ENCODE measurements at regions not wholly inside any gene's neighbourhood (a gene's known extent, or its start where the extent isn't known, plus 50 kb on each side); places are given as distances from the start of the nearest gene placed in this dataset.

GRCh38 chr3:102225005-102225404, 209.8 kb upstream of the ZPLD1 start:
- H2BK120ac ChIP-seq (ENCODE audit: low read depth, low read length) = no peak overlapping the region
- H2AK5ac ChIP-seq (ENCODE audit: low read length, severe bottlenecking) = peak overlapping the region; percentile 76
- H2AFZ ChIP-seq (ENCODE audit: low read depth, low read length) = no peak overlapping the region
- DNase-seq = no peak
- no peak overlapping the region for H3K23ac ChIP-seq (ENCODE audit: low read length in 2 of 2)
- 81% methylated on average over 7 of the region's 8 CpGs for WGBS
- no peaks in the 10 kb centered on the region for H3K36me3 ChIP-seq (ENCODE audit: control insufficient read depth in 1 of 2, insufficient read depth in 2 of 2, low read depth in 1 of 2, low read length in 2 of 2)
- peaks cover 6% of the 10 kb centered on the region for H3K79me1 ChIP-seq (replicated peaks; ENCODE audit: low read length, poor library complexity, severe bottlenecking)
- H4K8ac ChIP-seq (ENCODE audit: low read length) = no peak overlapping the region
- H3K14ac ChIP-seq (ENCODE audit: low read length in 2 of 2) = no peak overlapping the region
- no peaks in the 10 kb centered on the region for H3K27me3 ChIP-seq (ENCODE audit: control insufficient read depth in 1 of 2, insufficient read depth in 1 of 2, low read length in 2 of 2)
- H3K4me2 ChIP-seq (ENCODE audit: low read length, poor library complexity, severe bottlenecking) = no peak overlapping the region
- H3K4ac ChIP-seq (ENCODE audit: low read depth in 1 of 2, low read length in 2 of 2) = no peak overlapping the region
- no peak overlapping the region for H2BK12ac ChIP-seq (ENCODE audit: low read length in 2 of 2)
- peak overlapping the region; percentile 68 for H2BK5ac ChIP-seq (ENCODE audit: low read depth, low read length, poor library complexity, severe bottlenecking)
- peak overlapping the region; percentile 11 for H3K27ac ChIP-seq (ENCODE audit: low read length, poor library complexity, severe bottlenecking)
- no peak overlapping the region for H2BK15ac ChIP-seq (ENCODE audit: low read depth, poor library complexity, severe bottlenecking)
- H3K9ac ChIP-seq (ENCODE audit: low read length) = no peak overlapping the region
- H3K18ac ChIP-seq (ENCODE audit: low read depth in 1 of 2, low read length in 2 of 2) = no peak overlapping the region
- H3K4me1 ChIP-seq (ENCODE audit: control insufficient read depth, insufficient read depth, low read depth, low read length) = peaks cover 2% of the 10 kb centered on the region
- H4K91ac ChIP-seq (ENCODE audit: low read length) = no peak overlapping the region
- no peaks in the 10 kb centered on the region for H3K9me3 ChIP-seq (ENCODE audit: control insufficient read depth, low read length)
- no peak overlapping the region for H3K4me3 ChIP-seq (ENCODE audit: insufficient read depth in 1 of 2, low read depth in 1 of 2, low read length in 2 of 2)

GRCh38 chr3:102225407-102226132, 209.2 kb upstream of the ZPLD1 start:
- peaks cover 2% of the 10 kb centered on the region for H3K4me1 ChIP-seq (ENCODE audit: control insufficient read depth, insufficient read depth, low read depth, low read length)
- no peak overlapping the region for H3K4me2 ChIP-seq (ENCODE audit: low read length, poor library complexity, severe bottlenecking)
- 0% methylated on average over 1 of the region's 1 CpG for WGBS
- no peak overlapping the region for H3K4me3 ChIP-seq (ENCODE audit: insufficient read depth in 1 of 2, low read depth in 1 of 2, low read length in 2 of 2)
- H4K8ac ChIP-seq (ENCODE audit: low read length) = no peak overlapping the region
- H4K91ac ChIP-seq (ENCODE audit: low read length) = no peak overlapping the region
- no peak overlapping the region for H3K23ac ChIP-seq (ENCODE audit: low read length in 2 of 2)
- H2BK120ac ChIP-seq (ENCODE audit: low read depth, low read length) = no peak overlapping the region
- peak; percentile 77 for DNase-seq
- no peaks in the 10 kb centered on the region for H3K36me3 ChIP-seq (ENCODE audit: control insufficient read depth in 1 of 2, insufficient read depth in 2 of 2, low read depth in 1 of 2, low read length in 2 of 2)
- no peak overlapping the region for H3K4ac ChIP-seq (ENCODE audit: low read depth in 1 of 2, low read length in 2 of 2)
- H3K27me3 ChIP-seq (ENCODE audit: control insufficient read depth in 1 of 2, insufficient read depth in 1 of 2, low read length in 2 of 2) = no peaks in the 10 kb centered on the region
- H3K79me1 ChIP-seq (replicated peaks; ENCODE audit: low read length, poor library complexity, severe bottlenecking) = peaks cover 6% of the 10 kb centered on the region
- no peak overlapping the region for H3K9ac ChIP-seq (ENCODE audit: low read length)
- no peak overlapping the region for H2BK5ac ChIP-seq (ENCODE audit: low read depth, low read length, poor library complexity, severe bottlenecking)
- no peak overlapping the region for H2AFZ ChIP-seq (ENCODE audit: low read depth, low read length)
- H2AK5ac ChIP-seq (ENCODE audit: low read length, severe bottlenecking) = no peak overlapping the region
- peak overlapping the region; percentile 11 for H3K27ac ChIP-seq (ENCODE audit: low read length, poor library complexity, severe bottlenecking)
- H3K18ac ChIP-seq (ENCODE audit: low read depth in 1 of 2, low read length in 2 of 2) = no peak overlapping the region
- H3K9me3 ChIP-seq (ENCODE audit: control insufficient read depth, low read length) = no peaks in the 10 kb centered on the region
- H2BK15ac ChIP-seq (ENCODE audit: low read depth, poor library complexity, severe bottlenecking) = no peak overlapping the region
- no peak overlapping the region for H2BK12ac ChIP-seq (ENCODE audit: low read length in 2 of 2)
- no peak overlapping the region for H3K14ac ChIP-seq (ENCODE audit: low read length in 2 of 2)

GRCh38 chr3:102226463-102226862, 208.4 kb upstream of the ZPLD1 start:
- no peak overlapping the region for H2BK5ac ChIP-seq (ENCODE audit: low read depth, low read length, poor library complexity, severe bottlenecking)
- no CpG with 5 or more reads among the region's 1 CpG for WGBS
- no peak overlapping the region for H3K27ac ChIP-seq (ENCODE audit: low read length, poor library complexity, severe bottlenecking)
- no peak overlapping the region for H3K23ac ChIP-seq (ENCODE audit: low read length in 2 of 2)
- H2BK12ac ChIP-seq (ENCODE audit: low read length in 2 of 2) = no peak overlapping the region
- H3K4me3 ChIP-seq (ENCODE audit: insufficient read depth in 1 of 2, low read depth in 1 of 2, low read length in 2 of 2) = no peak overlapping the region
- no peak overlapping the region for H4K91ac ChIP-seq (ENCODE audit: low read length)
- no peak overlapping the region for H3K9ac ChIP-seq (ENCODE audit: low read length)
- no peak for DNase-seq
- no peaks in the 10 kb centered on the region for H3K9me3 ChIP-seq (ENCODE audit: control insufficient read depth, low read length)
- peaks cover 6% of the 10 kb centered on the region for H3K79me1 ChIP-seq (replicated peaks; ENCODE audit: low read length, poor library complexity, severe bottlenecking)
- H2BK120ac ChIP-seq (ENCODE audit: low read depth, low read length) = no peak overlapping the region
- peaks cover 2% of the 10 kb centered on the region for H3K4me1 ChIP-seq (ENCODE audit: control insufficient read depth, insufficient read depth, low read depth, low read length)
- H3K4me2 ChIP-seq (ENCODE audit: low read length, poor library complexity, severe bottlenecking) = no peak overlapping the region
- peaks cover 0 to 3% of the 10 kb centered on the region in 2 experiments for H3K27me3 ChIP-seq (ENCODE audit: control insufficient read depth in 1 of 2, insufficient read depth in 1 of 2, low read length in 2 of 2)
- no peak overlapping the region for H3K14ac ChIP-seq (ENCODE audit: low read length in 2 of 2)
- H3K18ac ChIP-seq (ENCODE audit: low read depth in 1 of 2, low read length in 2 of 2) = no peak overlapping the region
- no peak overlapping the region for H4K8ac ChIP-seq (ENCODE audit: low read length)
- peak overlapping the region; percentile 87 for H2AK5ac ChIP-seq (ENCODE audit: low read length, severe bottlenecking)
- H2BK15ac ChIP-seq (ENCODE audit: low read depth, poor library complexity, severe bottlenecking) = no peak overlapping the region
- H3K4ac ChIP-seq (ENCODE audit: low read depth in 1 of 2, low read length in 2 of 2) = no peak overlapping the region
- H3K36me3 ChIP-seq (ENCODE audit: control insufficient read depth in 1 of 2, insufficient read depth in 2 of 2, low read depth in 1 of 2, low read length in 2 of 2) = no peaks in the 10 kb centered on the region
- no peak overlapping the region for H2AFZ ChIP-seq (ENCODE audit: low read depth, low read length)

GRCh38 chr3:102229062-102229655, 205.7 kb upstream of the ZPLD1 start:
- 40% methylated on average over 6 of the region's 7 CpGs for WGBS
- H3K14ac ChIP-seq (ENCODE audit: low read length in 2 of 2) = no peak overlapping the region
- no peak overlapping the region for H3K27ac ChIP-seq (ENCODE audit: low read length, poor library complexity, severe bottlenecking)
- H3K4me1 ChIP-seq (ENCODE audit: control insufficient read depth, insufficient read depth, low read depth, low read length) = peaks cover 2% of the 10 kb centered on the region
- no peak overlapping the region for H2AFZ ChIP-seq (ENCODE audit: low read depth, low read length)
- no peaks in the 10 kb centered on the region for H3K36me3 ChIP-seq (ENCODE audit: control insufficient read depth in 1 of 2, insufficient read depth in 2 of 2, low read depth in 1 of 2, low read length in 2 of 2)
- no peak overlapping the region for H2BK5ac ChIP-seq (ENCODE audit: low read depth, low read length, poor library complexity, severe bottlenecking)
- no peak overlapping the region for H3K4me2 ChIP-seq (ENCODE audit: low read length, poor library complexity, severe bottlenecking)
- no peak overlapping the region for H3K4me3 ChIP-seq (ENCODE audit: insufficient read depth in 1 of 2, low read depth in 1 of 2, low read length in 2 of 2)
- H3K79me1 ChIP-seq (replicated peaks; ENCODE audit: low read length, poor library complexity, severe bottlenecking) = peaks cover 5% of the 10 kb centered on the region
- H2BK120ac ChIP-seq (ENCODE audit: low read depth, low read length) = no peak overlapping the region
- H4K8ac ChIP-seq (ENCODE audit: low read length) = no peak overlapping the region
- no peak overlapping the region for H3K4ac ChIP-seq (ENCODE audit: low read depth in 1 of 2, low read length in 2 of 2)
- no peak overlapping the region for H3K9ac ChIP-seq (ENCODE audit: low read length)
- H3K9me3 ChIP-seq (ENCODE audit: control insufficient read depth, low read length) = no peaks in the 10 kb centered on the region
- no peak overlapping the region for H4K91ac ChIP-seq (ENCODE audit: low read length)
- no peak overlapping the region for H2BK15ac ChIP-seq (ENCODE audit: low read depth, poor library complexity, severe bottlenecking)
- peak; percentile 73 for DNase-seq
- H2AK5ac ChIP-seq (ENCODE audit: low read length, severe bottlenecking) = no peak overlapping the region
- no peak overlapping the region for H2BK12ac ChIP-seq (ENCODE audit: low read length in 2 of 2)
- H3K27me3 ChIP-seq (ENCODE audit: control insufficient read depth in 1 of 2, insufficient read depth in 1 of 2, low read length in 2 of 2) = peaks cover 0 to 4% of the 10 kb centered on the region in 2 experiments
- H3K23ac ChIP-seq (ENCODE audit: low read length in 2 of 2) = no peak overlapping the region
- no peak overlapping the region for H3K18ac ChIP-seq (ENCODE audit: low read depth in 1 of 2, low read length in 2 of 2)

Data from mesenchymal stem cell (in vitro differentiated cells and primary cell).